ENCODE measurements at regions not wholly inside any gene's neighbourhood (a gene's known extent, or its start where the extent isn't known, plus 50 kb on each side); places are given as distances from the start of the nearest gene placed in this dataset.

DNA sequence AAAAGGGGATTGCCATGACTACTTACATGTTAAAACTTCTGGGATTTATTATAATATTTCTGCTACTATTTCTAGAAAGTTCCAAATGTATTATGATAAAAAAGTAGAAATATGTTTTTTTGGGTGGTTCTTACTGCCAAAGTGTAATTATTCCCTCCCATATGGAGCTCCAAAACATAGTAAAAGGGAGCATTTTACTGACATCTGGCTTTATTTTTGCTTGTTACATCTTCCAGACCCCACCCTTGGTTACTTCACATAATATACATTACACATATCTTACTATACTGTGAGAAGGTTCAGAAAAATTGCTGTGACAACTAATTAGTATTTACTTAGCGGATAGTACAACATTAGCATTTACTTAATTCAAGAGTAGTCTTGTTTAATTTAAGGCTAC lies 205.1 kb upstream of the TLL1 start:
- DNase-seq (ENCODE audit: low spot score) = no peak

DNA sequence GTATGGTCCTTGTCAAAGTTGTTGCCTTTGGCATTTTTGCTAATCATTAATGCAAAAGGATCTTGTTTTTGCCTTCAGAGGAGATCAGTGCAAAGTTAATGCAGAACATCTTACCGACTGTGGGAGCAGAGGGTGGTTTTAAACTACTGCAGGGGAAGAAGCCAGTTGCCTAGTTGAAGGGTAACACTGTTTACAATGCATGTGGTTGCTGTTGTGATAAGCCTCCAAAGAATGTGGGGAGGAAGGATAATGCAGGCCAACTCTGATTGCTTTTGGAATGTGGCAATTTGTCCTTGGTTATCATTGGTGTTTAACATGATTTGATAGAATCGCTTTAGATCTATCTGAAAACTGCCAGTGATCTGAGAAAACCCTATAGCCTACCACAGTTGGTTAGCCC lies 204.3 kb upstream of the TLL1 start:
- DNase-seq (ENCODE audit: low spot score) = no peak

DNA sequence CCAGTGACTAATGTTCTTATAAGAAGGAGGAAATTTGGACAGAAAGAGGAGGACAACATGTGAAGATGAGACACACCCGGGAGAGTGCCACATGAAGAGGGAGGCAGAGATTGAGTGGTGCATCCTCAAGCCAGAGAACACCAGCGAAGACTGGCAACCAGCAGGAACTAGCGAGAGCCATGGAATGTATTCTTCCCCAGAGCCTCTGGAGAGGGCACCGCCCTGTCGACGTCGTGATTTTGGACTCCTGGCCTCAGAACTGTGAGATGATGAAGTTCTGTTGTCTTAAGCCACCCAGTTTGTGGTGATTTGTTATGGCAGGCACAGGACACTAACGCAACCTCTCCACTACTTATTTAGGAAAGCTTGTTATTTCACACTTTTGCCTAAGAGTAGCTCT lies 196.0 kb upstream of the TLL1 start:
- DNase-seq (ENCODE audit: low spot score) = no peak

DNA sequence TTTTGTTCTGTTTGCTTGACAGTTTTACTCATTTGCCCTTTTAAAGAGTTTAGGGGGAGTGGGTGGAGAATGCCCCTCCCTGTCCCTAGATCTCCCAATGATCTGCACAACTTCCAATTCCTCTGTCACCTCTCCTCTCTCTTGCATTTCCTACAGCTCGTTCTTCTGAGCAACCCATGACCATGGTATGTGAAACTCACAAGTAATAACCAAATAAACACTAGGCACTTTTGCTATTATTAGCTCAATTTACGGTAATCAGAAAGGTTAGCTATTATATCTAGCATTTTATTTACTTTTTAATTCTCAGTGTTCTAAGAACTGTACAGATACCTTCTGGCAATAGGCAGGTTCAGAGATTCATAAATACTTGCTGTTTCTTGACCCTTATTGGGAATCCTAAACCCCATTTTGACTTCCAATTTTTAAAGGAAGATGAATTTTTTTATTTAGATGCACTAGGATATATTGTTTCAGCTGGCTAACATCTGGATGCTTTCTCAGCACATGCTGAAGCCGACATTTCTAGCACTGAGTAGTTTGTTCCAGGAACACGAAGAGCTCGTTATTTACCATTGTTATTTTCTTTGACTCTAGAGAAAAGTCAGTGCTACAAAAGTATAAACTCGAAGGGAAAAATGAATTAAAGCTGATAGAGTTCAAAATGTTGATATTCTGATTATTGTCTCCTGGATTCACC lies 194.7 kb upstream of the TLL1 start:
- DNase-seq (ENCODE audit: low spot score) = no peak

DNA sequence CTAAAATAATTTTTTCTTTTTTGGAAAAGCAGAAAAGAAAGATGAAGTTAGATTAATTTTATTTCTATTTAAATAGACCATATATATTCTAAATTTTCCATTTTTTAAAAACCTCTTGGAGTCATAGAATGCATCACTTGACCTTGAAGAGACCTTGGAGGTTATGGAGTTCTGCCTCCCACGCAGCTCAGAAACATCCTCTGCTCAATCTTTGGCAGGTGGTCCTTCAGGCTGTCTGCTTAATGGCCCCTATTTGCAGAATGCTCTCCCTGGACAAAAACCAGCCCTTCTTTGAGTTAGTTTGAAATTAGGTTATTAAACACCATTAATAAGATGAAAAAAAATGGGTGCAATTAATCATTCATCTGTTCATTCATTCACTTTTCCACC lies 194.1 kb upstream of the TLL1 start:
- no peak for DNase-seq (ENCODE audit: low spot score)

DNA sequence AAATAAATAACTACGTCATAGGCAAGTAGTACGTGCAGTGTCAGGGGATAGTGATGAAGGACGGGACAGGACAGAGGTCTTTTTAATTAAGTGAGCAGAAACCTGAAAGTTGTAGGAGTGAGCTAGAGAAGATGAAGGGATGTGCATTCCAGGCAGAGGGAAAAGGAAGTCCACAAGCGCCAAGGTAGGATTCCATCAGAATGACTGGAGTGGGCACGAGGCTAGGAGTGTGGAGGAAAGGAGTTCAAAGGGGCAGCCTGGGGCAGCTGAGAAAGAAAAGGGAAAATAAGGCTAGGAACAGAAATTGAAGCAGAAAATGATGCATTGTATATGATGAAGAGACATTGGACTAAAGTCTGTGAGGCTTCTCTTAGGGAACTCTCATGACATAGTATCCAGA lies 192.2 kb upstream of the TLL1 start:
- DNase-seq (ENCODE audit: low spot score) = no peak

DNA sequence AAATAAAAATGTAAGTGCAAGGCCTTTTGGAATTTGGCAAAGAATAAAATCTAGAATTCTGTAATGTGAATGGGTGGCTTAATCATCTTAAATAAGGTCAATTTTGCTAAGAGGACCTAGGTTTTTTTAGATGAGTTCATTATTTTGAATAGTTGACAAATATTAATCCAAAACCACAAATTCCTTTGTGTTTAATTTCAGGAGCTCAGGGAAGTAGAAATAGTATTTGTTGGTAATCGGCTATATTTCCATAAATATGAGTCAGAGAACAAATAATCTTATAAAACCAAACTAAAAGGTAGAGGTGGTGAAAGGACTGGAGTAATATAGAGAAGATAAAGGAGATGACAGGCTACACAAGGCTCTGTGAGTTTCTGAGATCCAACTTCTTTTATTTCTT lies 190.4 kb upstream of the TLL1 start:
- no peak for DNase-seq (ENCODE audit: low spot score)

DNA sequence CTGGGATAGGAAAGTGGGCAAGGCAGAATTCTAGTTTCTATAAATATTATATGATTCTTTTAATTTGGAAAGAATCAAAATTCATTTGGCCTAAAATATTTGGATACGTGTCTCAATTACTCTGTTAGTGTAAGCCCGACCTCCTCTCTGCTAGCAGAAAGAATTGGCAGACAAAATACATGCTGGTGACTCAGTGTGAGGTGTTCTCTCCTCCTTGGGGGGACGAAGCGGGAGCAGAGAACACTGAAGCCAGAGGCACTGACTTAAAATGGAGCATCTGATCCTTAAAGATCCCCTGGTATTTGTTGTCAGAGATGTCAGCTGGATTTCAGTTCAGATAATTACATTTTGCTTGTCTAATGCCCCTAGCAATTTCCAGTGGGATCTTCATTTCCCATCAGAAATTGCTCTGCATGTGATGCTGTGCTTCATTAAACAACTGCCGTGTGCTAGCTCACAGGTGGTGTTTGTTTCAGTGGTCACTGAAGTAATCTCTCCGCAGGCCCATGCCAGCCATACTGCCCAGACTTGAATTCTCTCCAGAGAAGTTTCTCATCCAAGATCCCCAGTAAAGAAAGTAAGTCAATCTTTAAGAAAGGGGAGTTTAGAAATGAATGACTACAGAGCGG lies 188.7 kb upstream of the TLL1 start:
- DNase-seq (ENCODE audit: low spot score) = no peak

DNA sequence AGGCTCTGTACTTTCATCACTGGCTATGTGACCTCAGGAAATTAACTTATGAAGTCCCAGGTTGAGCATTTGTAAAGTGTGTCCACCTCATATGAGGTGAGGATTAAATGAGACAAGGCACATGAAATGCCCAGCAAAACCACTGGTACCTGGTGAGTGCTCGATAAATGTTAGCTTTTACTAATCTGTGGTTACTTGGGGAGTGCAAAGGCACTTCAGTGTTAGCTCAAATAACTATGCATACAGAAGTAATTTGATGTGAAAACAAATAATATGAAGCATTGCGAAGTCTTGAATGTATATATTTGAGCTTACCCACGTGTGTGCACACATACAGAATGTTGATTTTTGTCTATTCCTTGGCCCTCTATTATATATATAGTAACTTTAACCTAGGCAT lies 186.3 kb upstream of the TLL1 start:
- no peak for DNase-seq (ENCODE audit: low spot score)

DNA sequence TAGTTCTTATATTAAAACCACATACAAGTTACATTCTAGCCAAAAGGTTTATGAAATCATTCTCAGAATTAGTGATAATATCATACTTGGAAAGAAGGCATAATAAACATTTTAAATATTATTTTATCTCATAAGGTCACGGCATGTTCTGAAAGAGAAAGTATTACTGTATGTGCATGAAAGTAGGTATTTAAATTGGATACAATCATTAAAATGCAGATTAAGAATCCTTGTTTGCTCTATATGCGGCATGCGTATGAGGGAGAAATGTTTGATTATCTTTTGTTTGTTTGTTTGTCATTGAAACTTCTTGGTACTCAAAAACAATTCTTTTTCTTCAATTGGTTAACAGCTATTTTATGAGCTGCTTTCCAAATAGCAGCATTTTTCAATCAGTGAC lies 183.9 kb upstream of the TLL1 start:
- no peak for DNase-seq (ENCODE audit: low spot score)

DNA sequence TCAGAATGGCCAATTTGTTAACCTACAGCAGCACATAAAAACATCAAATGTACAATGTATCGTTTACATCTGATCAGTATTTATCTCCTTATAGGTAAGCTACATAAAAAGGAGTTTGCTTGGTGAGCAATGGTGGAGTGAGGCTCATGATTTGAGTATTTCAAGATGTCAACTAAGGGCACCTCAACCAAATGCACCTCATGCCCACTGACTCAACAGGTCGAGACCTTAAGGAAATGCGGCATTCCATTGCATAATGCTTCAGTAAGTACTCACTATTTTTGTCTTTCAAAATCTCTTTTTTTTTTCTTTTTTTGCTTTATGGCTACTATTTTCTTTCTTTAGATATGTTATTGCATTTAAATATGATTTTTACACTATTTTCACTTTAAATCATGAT lies 181.0 kb upstream of the TLL1 start:
- DNase-seq (ENCODE audit: low spot score) = no peak

DNA sequence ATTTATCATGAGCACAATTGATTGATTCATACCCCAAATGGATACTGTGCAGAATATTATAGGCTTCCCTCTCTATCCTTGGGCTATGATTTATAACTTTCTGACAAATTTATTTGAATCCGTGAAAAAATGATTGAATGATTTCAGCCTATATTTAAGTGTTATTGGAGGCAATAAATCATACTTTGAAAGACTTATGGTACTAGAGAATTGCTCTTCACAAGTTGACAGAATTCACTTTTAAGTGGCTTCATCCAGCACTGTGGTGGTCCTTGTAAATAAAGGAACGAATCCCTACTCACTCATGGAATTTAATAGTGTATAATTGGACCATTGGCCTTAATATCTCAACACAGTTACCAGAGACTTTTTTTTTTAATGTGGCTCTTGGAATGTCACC lies 174.8 kb upstream of the TLL1 start:
- no peak for DNase-seq (ENCODE audit: low spot score)

DNA sequence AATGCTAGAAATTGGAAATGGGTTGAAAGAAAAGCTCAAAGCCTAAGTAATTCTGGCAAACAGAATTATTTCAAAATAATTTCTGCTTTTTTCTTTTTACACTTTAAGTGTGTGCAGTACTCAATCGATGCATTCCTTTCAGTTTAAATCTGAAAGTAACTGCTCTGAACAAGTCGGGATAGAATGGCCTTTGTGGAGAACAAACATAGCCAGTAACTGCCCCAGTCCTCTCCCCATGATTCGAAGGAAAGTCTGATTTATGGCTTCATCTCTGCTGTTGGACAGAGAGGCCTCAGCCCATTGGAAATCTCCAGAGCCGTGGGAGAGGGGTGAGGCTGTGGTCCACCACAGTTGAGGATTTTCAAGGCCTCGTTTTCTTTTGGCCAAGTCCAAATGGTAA lies 174.0 kb upstream of the TLL1 start:
- no peak for DNase-seq (ENCODE audit: low spot score)

DNA sequence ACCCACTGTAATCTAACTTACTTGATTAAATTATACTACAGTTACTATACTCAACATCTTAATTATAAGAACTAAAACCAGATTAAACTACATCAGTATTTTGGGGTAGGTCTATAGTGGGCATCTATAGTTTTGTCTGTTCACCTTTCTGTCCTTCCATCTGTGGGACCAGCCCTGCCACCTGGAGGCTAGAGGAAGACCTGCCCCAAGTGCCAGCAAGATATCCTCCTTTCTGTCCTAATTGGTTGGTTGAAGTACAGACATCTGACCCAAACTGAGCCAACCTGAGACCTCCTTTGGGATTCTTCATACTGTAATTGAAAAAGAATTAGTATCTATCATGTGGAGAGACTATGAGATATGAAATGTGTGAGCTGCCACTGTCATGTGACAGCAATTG lies 172.2 kb upstream of the TLL1 start:
- no peak for DNase-seq (ENCODE audit: low spot score)

DNA sequence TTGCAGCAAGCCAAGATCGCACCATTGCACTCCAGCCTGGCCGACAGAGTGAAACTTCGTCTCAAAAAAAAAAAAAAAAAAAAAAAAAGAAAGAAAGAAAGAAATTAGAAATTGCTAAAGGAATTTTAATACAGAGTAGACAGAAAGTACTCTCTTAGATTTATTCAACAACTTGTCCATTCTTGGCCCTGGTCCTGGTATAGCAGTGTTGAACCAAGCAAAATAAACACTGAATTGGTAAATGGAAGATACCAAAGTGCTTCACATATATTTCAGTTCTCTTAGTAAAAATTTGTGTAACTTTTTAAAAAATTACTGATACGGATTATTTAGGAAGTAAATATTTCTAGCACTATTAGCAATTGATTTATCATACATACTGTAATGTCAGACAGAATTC lies 165.9 kb upstream of the TLL1 start:
- DNase-seq (ENCODE audit: low spot score) = no peak

DNA sequence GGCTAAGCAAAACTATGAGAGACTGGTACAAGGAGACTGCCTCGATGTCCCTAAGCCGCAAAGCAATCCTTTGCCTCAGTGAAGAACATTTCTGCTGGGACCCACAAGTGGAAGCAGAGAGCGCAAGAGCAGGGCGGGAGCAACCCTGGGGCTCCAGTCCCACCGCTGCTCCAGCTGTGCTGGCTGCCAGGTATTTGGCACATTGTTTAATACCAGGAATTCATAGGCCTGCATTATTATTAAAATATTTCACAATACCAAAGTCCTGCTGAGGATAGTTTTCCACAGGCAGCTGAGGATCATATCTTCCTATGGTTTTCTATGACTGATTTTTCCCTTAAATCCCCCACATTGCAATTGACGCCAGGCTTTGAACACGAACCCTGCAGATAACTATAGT lies 163.5 kb upstream of the TLL1 start:
- no peak for DNase-seq (ENCODE audit: low spot score)

DNA sequence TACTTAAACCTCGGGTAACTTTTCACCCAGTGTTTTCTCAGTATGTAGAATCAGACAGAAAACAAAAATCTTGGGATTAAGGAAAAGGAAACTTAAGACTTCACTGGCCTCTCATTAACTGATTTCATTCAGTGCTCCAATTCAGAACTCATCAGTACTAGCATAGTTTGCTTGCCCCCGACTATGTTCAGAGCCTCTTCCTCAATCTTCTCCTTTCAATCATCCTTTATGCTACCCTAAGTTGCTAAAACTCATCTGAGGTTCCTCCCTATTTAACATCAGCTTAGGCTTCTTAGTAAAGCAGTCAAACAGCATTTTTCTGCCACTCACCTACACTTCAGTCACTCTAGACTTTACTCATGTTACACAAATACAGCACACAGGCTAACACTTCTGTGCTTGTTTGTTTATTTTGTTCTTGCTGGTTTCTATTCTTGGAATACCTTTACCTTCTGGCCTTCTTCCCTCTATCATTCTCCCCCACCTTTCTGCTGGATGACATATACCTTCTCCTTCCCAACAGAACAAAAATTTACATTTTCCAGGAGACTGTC lies 163.0 kb upstream of the TLL1 start:
- no peak for DNase-seq (ENCODE audit: low spot score)

DNA sequence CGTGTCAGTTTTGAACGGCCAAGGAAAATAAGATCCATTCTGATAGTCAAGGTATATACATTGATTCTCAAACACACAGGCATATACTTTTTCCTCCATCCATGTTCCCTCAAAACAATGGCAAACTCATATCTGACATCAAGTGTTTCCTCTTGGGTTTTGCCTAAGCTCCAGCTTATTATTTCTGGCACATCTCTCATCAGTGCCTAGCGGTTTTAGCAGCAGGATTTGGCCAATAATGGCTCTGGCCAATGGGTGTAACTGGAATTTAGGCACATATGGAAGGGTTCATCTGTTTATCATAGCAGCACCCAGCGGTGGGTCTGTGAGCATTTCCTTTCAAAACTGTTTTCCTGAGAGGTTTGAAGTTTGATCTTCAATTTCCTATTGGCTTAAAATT lies 161.6 kb upstream of the TLL1 start:
- no peak for DNase-seq (ENCODE audit: low spot score)

DNA sequence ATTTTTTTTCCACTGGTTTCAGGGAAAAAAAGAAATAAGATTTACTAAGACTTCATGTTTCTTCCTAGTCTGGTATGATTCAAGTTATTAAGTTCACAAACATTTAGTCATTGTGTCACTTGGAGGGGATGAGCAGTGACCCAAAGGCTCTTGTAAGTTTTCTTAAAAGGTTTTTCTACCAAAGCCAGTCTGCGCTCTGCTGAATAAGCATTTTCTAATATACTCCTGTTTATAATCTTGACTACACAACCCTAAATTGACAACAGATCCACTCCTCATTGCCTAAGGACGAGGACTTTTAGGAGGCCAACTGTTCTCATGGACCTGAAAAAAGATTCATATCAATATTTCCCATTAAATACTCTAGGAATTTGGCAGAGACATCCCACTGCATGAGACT lies 161.1 kb upstream of the TLL1 start:
- DNase-seq (ENCODE audit: low spot score) = no peak

DNA sequence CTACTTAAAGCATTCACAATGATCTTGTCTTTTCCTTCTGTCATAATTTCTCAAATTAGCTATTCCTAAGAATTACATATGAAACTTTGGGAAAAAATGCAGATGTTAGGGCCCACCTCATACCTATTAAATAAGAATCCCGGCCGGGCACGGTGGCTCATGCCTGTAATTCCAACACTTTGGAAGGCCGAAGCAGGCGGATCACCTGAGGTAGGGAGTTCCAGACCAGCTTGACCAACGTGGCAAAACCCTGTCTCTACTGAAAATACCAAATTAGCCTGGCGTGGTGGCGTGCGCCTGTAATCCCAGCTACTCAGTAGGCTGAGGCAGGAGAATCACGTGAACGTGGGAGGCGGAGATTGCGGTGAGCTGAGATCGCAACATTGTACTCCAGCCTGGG lies 158.4 kb upstream of the TLL1 start:
- no peak for DNase-seq (ENCODE audit: low spot score)

DNA sequence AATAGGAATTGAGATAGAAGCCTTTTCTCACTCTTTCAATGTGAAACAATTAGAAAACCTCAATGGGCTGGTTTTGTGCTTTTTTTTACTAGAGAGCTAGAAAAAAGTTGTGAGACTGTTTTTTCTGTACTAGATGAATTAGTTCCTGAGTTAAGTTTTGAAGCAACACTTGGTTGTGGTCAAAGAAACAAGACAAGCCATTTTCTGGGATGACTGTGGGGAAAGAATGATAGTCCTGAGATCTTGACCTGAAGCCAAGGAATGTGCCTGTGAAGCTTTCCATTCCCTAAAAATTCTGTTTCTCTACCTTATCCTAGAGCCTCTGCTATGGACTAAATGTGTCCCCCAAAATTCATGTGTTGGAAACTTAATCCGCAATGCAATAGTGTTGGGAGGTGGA lies 157.8 kb upstream of the TLL1 start:
- DNase-seq (ENCODE audit: low spot score) = no peak

DNA sequence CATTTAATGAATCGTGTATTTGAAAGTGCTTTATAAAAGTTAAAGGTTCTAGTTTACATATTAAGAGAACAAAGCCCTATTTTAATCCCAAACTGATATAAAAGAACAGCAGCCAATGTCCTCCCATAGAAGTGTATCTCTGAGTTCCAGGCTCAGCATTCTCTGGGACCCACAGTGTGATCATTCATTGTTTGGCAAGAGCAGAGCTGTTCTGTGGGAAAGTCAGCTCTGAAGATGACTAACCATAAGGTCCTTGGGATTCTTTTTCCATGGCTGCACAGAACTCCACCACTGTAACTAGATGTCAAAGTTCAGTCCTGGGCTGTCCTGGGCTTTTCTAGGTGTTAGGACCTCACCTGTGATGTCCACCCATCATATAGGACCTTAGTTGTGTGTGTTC lies 157.0 kb upstream of the TLL1 start:
- no peak for DNase-seq (ENCODE audit: low spot score)

DNA sequence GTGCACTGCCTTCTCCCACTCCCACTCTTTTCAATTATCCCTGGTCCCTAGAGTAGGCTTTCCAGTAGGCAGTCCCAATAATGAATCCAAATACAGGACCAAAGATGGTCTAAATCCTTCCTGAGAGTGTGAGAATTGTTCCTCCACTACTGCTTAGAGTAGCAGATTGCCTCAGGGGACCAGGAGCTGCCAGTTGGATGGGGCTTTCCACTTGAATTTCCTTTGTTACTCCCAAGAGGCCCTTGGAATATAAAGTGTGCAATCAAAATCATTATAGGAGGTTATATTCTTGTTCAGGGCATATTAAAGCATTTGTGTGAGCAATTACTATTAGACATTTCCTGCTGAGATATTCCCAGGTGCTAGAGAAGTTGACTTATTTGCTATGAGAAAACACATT lies 156.6 kb upstream of the TLL1 start:
- DNase-seq (ENCODE audit: low spot score) = no peak

DNA sequence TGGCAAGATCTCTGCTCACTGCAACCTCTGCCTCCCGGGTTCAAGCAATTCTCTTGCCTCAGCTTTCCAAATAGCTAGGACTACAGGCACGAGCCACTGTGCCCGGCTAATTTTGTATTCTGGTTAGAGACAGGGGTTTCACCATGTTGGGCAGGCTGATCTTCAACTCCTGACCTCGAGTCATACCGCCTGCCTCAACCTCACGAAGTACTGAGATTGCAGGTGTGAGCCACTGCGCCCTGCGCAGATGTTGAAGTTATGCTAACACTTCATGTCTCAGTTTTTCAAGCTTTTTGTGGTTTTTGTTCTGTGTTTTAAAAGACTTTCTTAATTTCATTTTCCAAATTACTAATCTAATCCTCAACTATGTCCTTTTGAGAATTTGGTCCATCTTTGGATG lies 154.4 kb upstream of the TLL1 start:
- DNase-seq (ENCODE audit: low spot score) = no peak

Data from kidney capillary endothelial cell (primary cell).